ENCODE measurements at regions not wholly inside any gene's neighbourhood (a gene's known extent, or its start where the extent isn't known, plus 50 kb on each side); places are given as distances from the start of the nearest gene placed in this dataset.

- no peak for DNase-seq (ENCODE audit: low read depth in 1 of 2, low spot score in 1 of 2)
- Histone ChIP-seq H3K4me3 (replicated peaks; ENCODE audit: insufficient read depth, low read length) (no peak overlapping the region), H3K27me3 (ENCODE audit: insufficient read depth, poor library complexity, severe bottlenecking) (no peaks in the 10 kb centered on the region), H3K27ac (replicated peaks) (no peak overlapping the region)
- TF ChIP-seq POLR2AphosphoS5 (IDR thresholded peaks at IDR 0.05; ENCODE audit: low read depth) (no peak), GABPA (IDR thresholded peaks at IDR 0.05; ENCODE audit: low read depth) (no peak), CTCF (IDR thresholded peaks at IDR 0.05; ENCODE audit: insufficient read depth, low read length) (no peak), SPI1 (IDR thresholded peaks at IDR 0.05; ENCODE audit: borderline replicate concordance, low read depth) (no peak)
- TF ChIP-seq, protein P1, sequence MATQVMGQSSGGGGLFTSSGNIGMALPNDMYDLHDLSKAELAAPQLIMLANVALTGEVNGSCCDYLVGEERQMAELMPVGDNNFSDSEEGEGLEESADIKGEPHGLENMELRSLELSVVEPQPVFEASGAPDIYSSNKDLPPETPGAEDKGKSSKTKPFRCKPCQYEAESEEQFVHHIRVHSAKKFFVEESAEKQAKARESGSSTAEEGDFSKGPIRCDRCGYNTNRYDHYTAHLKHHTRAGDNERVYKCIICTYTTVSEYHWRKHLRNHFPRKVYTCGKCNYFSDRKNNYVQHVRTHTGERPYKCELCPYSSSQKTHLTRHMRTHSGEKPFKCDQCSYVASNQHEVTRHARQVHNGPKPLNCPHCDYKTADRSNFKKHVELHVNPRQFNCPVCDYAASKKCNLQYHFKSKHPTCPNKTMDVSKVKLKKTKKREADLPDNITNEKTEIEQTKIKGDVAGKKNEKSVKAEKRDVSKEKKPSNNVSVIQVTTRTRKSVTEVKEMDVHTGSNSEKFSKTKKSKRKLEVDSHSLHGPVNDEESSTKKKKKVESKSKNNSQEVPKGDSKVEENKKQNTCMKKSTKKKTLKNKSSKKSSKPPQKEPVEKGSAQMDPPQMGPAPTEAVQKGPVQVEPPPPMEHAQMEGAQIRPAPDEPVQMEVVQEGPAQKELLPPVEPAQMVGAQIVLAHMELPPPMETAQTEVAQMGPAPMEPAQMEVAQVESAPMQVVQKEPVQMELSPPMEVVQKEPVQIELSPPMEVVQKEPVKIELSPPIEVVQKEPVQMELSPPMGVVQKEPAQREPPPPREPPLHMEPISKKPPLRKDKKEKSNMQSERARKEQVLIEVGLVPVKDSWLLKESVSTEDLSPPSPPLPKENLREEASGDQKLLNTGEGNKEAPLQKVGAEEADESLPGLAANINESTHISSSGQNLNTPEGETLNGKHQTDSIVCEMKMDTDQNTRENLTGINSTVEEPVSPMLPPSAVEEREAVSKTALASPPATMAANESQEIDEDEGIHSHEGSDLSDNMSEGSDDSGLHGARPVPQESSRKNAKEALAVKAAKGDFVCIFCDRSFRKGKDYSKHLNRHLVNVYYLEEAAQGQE (IDR thresholded peaks at IDR 0.05; ENCODE audit: insufficient replicate concordance, low read depth): no peak
Measured at GRCh38 chr1:96116731-96117130, 604.9 kb upstream of the PTBP2 start.

DNA sequence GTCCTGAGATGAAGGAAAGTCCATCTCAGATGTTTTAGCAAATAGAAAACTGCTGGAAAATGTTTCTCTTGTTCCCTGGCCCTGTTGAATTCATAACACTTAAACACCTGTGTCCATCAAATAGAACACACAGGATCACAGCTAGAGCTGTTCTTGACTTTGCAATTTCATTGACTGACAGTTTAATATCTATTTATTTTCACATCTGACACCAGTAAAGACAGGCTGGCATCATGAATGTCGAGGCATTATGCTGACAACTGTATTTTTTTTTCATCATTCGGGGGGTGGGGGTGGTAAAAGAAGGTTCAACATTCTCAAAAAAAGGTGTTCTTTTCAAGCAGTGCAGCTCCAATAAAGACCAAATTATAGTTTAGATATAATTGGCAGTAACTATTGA, 591.2 kb upstream of the PTBP2 start:
- TF ChIP-seq GABPA (IDR thresholded peaks at IDR 0.05; ENCODE audit: low read depth) (no peak), CTCF (IDR thresholded peaks at IDR 0.05; ENCODE audit: insufficient read depth, low read length) (no peak), POLR2AphosphoS5 (IDR thresholded peaks at IDR 0.05; ENCODE audit: low read depth) (no peak), SPI1 (IDR thresholded peaks at IDR 0.05; ENCODE audit: borderline replicate concordance, low read depth) (no peak)
- TF ChIP-seq, protein P1 (IDR thresholded peaks at IDR 0.05; ENCODE audit: insufficient replicate concordance, low read depth): no peak

GRCh38 chr1:96144636-96145035, 576.9 kb upstream of the PTBP2 start:
- Histone ChIP-seq H3K4me3 (replicated peaks; ENCODE audit: insufficient read depth, low read length) (no peak overlapping the region), H3K27ac (replicated peaks) (no peak overlapping the region), H3K27me3 (ENCODE audit: insufficient read depth, poor library complexity, severe bottlenecking) (no peaks in the 10 kb centered on the region)
- TF ChIP-seq GABPA (IDR thresholded peaks at IDR 0.05; ENCODE audit: low read depth) (no peak), SPI1 (IDR thresholded peaks at IDR 0.05; ENCODE audit: borderline replicate concordance, low read depth) (no peak), CTCF (IDR thresholded peaks at IDR 0.05; ENCODE audit: insufficient read depth, low read length) (no peak), POLR2AphosphoS5 (IDR thresholded peaks at IDR 0.05; ENCODE audit: low read depth) (no peak)
- TF ChIP-seq, protein P1 (IDR thresholded peaks at IDR 0.05; ENCODE audit: insufficient replicate concordance, low read depth): no peak
- DNase-seq (ENCODE audit: low read depth in 1 of 2, low spot score in 1 of 2): no peak

More for the DNA sequence above, 591.2 kb upstream of the PTBP2 start:
- no peak overlapping the region for H3K4me3 ChIP-seq (replicated peaks; ENCODE audit: insufficient read depth, low read length)
- no peaks in the 10 kb centered on the region for H3K27me3 ChIP-seq (ENCODE audit: insufficient read depth, poor library complexity, severe bottlenecking)
- no peak overlapping the region for H3K27ac ChIP-seq (replicated peaks)
- no peak for DNase-seq (ENCODE audit: low read depth in 1 of 2, low spot score in 1 of 2)
